PC-9 (cell line): ENCODE measurements at regions not wholly inside any gene's neighbourhood (a gene's known extent, or its start where the extent isn't known, plus 50 kb on each side); places are given as distances from the start of the nearest gene placed in this dataset.
A peak's percentile ranks its signal among the peaks of the same experiment; 100 is the strongest.
"Not testable (repeated sequence)": the region's sequence is repeated elsewhere in the genome, so short reads cannot be mapped to it uniquely, and the experiment has no call there.

Experiments
- BruUV-seq: library from RNA; stranded (reverse); fragments of 400-500 nt; replicated peaks from 2 replicates; lab custom pipeline; 2021; lab: Mats Ljungman, UMichigan
- CTCF ChIA-PET: fragments of 300-600 bp; sonication (Branson Sonifier 250); formaldehyde crosslinking; loops from one replicate; lab custom pipeline; 2022; ENCODE audit warnings: antibody characterized with exemption; lab: Charles Lee
- POLR2A ChIA-PET: fragments of 300-600 bp; sonication (Branson Sonifier 250); formaldehyde crosslinking; loops from one replicate; lab custom pipeline; 2022; ENCODE audit warnings: antibody characterized with exemption; ENCODE audit not compliant: unreplicated experiment; lab: Charles Lee
- DNase-seq, 2 experiments: peaks; one replicate each; pipeline versions ENCODE4 v3.0.0 to v3.0.0-alpha.2; 2015 to 2022; ENCODE audit warnings: mixed read lengths in 1 of 2
- H2AFZ ChIP-seq: fragments of 200-600 bp; sonication (generic); 2 replicates; pipeline ENCODE4 v1.8.1; 2017; ENCODE audit warnings: antibody characterized with exemption
- H3F3A ChIP-seq: fragments of 200-600 bp; sonication (generic); 2 replicates; pipeline ENCODE4 v1.8.1; 2017; ENCODE audit warnings: antibody characterized with exemption, mild to moderate bottlenecking, low read depth; ENCODE audit not compliant: insufficient read depth
- H3K27ac ChIP-seq: fragments of 200-600 bp; sonication (generic); 2 replicates; pipeline ENCODE4 v1.6.1; 2016; ENCODE audit warnings: mixed run types
- H3K27me3 ChIP-seq: fragments of 200-600 bp; sonication (generic); 2 replicates; pipeline ENCODE4 v1.6.1; 2016; ENCODE audit warnings: low read depth, mixed run types; ENCODE audit not compliant: insufficient read depth
- H3K36me3 ChIP-seq: fragments of 200-600 bp; sonication (generic); 2 replicates; pipeline ENCODE4 v1.6.1; 2016; ENCODE audit warnings: low read depth, mixed run types
- H3K4me1 ChIP-seq: fragments of 200-600 bp; sonication (generic); replicated peaks from 2 replicates; pipeline ENCODE4 v1.6.1; 2016; ENCODE audit warnings: mixed run types; ENCODE audit not compliant: insufficient read depth
- H3K4me2 ChIP-seq: fragments of 200-600 bp; sonication (generic); 2 replicates; pipeline ENCODE4 v1.6.1; 2017; ENCODE audit warnings: mixed run types
- H3K4me3 ChIP-seq: fragments of 200-600 bp; sonication (generic); 2 replicates; pipeline ENCODE4 v1.6.1; 2016; ENCODE audit warnings: mixed run types
- H3K79me2 ChIP-seq: fragments of 200-600 bp; sonication (generic); 2 replicates; pipeline ENCODE4 v1.6.1; 2017; ENCODE audit warnings: low read depth, mixed run types
- H3K9me2 ChIP-seq: fragments of 200-600 bp; sonication (generic); 2 replicates; pipeline ENCODE4 v1.8.1; 2017; ENCODE audit warnings: mild to moderate bottlenecking; ENCODE audit not compliant: insufficient read depth
- H3K9me3 ChIP-seq: fragments of 200-600 bp; sonication (generic); 2 replicates; pipeline ENCODE4 v1.8.1; 2016; ENCODE audit warnings: low read depth; ENCODE audit not compliant: insufficient read depth
- H4K20me1 ChIP-seq: fragments of 200-600 bp; sonication (generic); 2 replicates; pipeline ENCODE4 v1.8.1; 2017; ENCODE audit not compliant: insufficient read depth
- EZH2 ChIP-seq: fragments of 200-600 bp; sonication (generic); IDR thresholded peaks from 2 replicates; pipeline ENCODE4 v1.8.0; 2017; ENCODE audit warnings: antibody characterized with exemption, low read depth
- intact Hi-C: fragments of 100-400 bp; cut with micrococcal nuclease; formaldehyde crosslinking; loops from one replicate; pipeline ENCODE4 v1.10.0; 2022; ENCODE audit not compliant: unreplicated experiment
- TF ChIP-seq, protein P1 (sequence below): fragments of 200-600 bp; sonication (generic); conservative IDR thresholded peaks from 2 replicates; pipeline ENCODE4 v1.6.1; 2017; ENCODE audit warnings: mixed run types, antibody characterized with exemption, mild to moderate bottlenecking, moderate library complexity

DNA sequence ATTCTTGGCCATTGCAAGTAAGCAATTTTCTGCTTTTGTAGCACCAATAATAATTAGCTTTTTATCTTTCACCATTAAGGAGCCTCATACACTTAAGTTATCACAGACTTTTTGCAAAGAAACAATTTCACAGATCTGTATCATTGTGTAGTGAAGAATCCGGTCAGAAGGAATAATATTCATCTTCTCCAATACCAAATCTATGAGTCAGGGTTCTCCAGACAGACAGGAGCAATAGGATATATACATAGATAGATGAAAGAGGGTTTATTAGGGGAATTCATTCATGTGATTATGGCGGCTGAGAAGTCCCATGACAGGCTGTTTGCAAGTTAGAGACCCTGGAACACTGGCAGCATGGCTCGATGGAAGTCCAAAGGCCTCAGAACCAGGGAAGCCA lies 82.9 kb upstream of the UBASH3B start:
- Histone ChIP-seq H4K20me1 (no peaks in the 10 kb centered on the region), H3K79me2 (no peaks in the 10 kb centered on the region), H3K9me2 (no peaks in the 10 kb centered on the region), H3K4me1 (no peaks in the 10 kb centered on the region), H3K36me3 (no peaks in the 10 kb centered on the region), H3K4me3 (no peak overlapping the region), H3K9me3 (no peaks in the 10 kb centered on the region), H3K27me3 (no peaks in the 10 kb centered on the region), H3K27ac (no peak overlapping the region), H3K4me2 (no peak overlapping the region), H2AFZ (no peak overlapping the region), H3F3A (no peaks in the 10 kb centered on the region)
- no peak for TF ChIP-seq EZH2
- TF ChIP-seq, protein P1, sequence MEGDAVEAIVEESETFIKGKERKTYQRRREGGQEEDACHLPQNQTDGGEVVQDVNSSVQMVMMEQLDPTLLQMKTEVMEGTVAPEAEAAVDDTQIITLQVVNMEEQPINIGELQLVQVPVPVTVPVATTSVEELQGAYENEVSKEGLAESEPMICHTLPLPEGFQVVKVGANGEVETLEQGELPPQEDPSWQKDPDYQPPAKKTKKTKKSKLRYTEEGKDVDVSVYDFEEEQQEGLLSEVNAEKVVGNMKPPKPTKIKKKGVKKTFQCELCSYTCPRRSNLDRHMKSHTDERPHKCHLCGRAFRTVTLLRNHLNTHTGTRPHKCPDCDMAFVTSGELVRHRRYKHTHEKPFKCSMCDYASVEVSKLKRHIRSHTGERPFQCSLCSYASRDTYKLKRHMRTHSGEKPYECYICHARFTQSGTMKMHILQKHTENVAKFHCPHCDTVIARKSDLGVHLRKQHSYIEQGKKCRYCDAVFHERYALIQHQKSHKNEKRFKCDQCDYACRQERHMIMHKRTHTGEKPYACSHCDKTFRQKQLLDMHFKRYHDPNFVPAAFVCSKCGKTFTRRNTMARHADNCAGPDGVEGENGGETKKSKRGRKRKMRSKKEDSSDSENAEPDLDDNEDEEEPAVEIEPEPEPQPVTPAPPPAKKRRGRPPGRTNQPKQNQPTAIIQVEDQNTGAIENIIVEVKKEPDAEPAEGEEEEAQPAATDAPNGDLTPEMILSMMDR = no peak
- POLR2A ChIA-PET = no interaction called here
- BruUV-seq = no TSS peak
- DNase-seq = no peak
- CTCF ChIA-PET = no interaction called here
- intact Hi-C loops = no loop called here

DNA sequence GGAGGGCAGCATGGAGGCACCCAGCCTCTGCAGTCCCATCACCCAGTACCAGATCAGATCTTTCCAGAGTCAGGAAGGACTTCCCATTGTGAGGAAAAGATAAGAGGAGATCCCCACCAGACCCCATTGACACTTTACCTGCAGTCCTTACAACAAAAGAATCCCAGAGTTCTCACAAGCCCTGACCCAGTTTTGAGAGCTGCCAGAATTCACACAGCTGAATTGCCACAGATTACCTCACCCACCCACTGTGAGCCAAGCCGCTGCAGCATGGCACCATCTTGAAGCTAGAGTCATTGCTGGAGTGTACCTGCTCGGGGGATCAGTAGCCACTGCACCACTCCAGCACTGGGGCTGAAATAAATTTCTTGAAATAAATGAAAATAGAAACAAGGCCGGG lies 91.8 kb upstream of the UBASH3B start:
- no peaks in the 10 kb centered on the region for H3F3A ChIP-seq
- no peak overlapping the region for H3K4me2 ChIP-seq
- no peak overlapping the region for H3K4me3 ChIP-seq
- no peaks in the 10 kb centered on the region for H3K9me2 ChIP-seq
- no TSS peak for BruUV-seq
- H3K4me1 ChIP-seq = no peaks in the 10 kb centered on the region
- no peak for TF ChIP-seq EZH2
- TF ChIP-seq, protein P1 = no peak
- H3K27me3 ChIP-seq = no peaks in the 10 kb centered on the region
- no peak for DNase-seq
- intact Hi-C loops = no loop called here
- H3K27ac ChIP-seq = no peak overlapping the region
- no peaks in the 10 kb centered on the region for H3K36me3 ChIP-seq
- ChIA-PET POLR2A (no interaction called here), CTCF (no interaction called here)
- H3K79me2 ChIP-seq = no peaks in the 10 kb centered on the region
- H2AFZ ChIP-seq = no peak overlapping the region
- H4K20me1 ChIP-seq = no peaks in the 10 kb centered on the region
- H3K9me3 ChIP-seq = no peaks in the 10 kb centered on the region; the same call in 1 of the 2 replicates

DNA sequence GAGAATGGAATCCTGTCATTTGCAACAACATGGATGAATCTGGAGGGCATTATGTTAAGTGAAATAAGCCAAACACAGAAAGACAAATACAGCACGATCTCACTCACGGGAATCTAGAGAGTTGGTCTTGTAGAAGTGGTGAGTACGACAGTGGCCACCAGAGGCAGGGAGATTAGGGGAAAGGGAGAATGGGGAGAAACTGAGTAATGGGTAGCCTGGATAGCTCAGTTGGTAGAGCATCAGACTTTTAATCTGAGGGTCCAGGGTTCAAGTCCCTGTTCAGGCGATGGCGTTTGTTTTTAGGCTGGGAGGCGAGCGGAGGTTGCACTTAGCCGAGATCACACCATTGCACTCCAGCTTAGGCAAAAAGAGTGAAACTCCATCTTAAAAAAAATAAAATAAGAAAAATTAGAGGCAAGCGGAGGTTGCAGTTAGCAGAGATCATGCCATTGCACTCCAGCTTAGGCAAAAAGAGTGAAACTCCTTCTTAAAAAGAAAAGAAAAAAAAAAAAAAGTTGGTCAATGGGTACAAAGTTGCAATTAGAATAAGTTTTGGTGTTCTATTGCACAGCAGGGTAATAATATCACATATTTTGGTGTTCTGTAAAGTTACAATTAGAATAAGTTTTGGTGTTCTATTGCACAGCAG lies 95.7 kb upstream of the UBASH3B start:
- H4K20me1 ChIP-seq = no peaks in the 10 kb centered on the region
- H3K36me3 ChIP-seq = no peaks in the 10 kb centered on the region
- H3K9me2 ChIP-seq = no peaks in the 10 kb centered on the region
- H3F3A ChIP-seq = no peaks in the 10 kb centered on the region
- ChIA-PET POLR2A (no interaction called here), CTCF (no interaction called here)
- no peaks in the 10 kb centered on the region for H3K79me2 ChIP-seq
- no peaks in the 10 kb centered on the region for H3K27me3 ChIP-seq
- no peaks in the 10 kb centered on the region for H3K4me1 ChIP-seq
- H3K9me3 ChIP-seq = no peaks in the 10 kb centered on the region; the same call in none of the 2 replicates
- peak in 1 of 2 experiments; percentile 53 for DNase-seq
- peak overlapping the region; percentile 34; the same call in 1 of the 2 replicates for H2AFZ ChIP-seq
- H3K27ac ChIP-seq = no peak overlapping the region
- no TSS peak for BruUV-seq
- H3K4me3 ChIP-seq = peak overlapping the region; percentile 16; the same call in 1 of the 2 replicates
- H3K4me2 ChIP-seq = peak overlapping the region; percentile 23; the same call in 1 of the 2 replicates
- intact Hi-C loops = no loop called here
- TF ChIP-seq EZH2 = no peak
- TF ChIP-seq, protein P1 = no peak

DNA sequence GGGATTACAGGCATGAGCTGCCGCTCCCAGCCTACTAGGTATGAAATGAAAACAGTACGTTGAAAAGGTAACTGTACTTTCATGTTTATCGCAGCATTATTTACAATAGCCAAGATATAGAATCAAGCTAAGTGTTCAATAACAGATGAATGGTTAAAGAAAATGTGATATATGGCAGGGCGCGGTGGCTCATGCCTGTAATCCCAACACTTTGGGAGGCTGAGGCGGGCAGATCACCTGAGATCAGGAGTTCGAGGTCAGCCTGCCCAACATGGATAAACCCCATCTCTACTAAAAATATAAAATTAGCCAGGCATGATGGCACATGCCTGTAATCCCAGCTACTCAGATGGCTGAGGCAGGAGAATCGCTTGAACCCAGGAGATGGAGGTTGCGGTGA lies 96.3 kb upstream of the UBASH3B start:
- BruUV-seq, H3K4me1 ChIP-seq, POLR2A ChIA-PET, H4K20me1 ChIP-seq, CTCF ChIA-PET, H3K9me2 ChIP-seq, H3K27me3 ChIP-seq, H3K9me3 ChIP-seq, H3K79me2 ChIP-seq, H3K36me3 ChIP-seq, intact Hi-C loops, DNase-seq, H3K27ac ChIP-seq, H3F3A ChIP-seq: not testable (repeated sequence)
- peak overlapping the region; percentile 23; the same call in 1 of the 2 replicates for H3K4me2 ChIP-seq
- H3K4me3 ChIP-seq = peak overlapping the region; percentile 16; the same call in 1 of the 2 replicates
- 0 out of 2 replicates have a peak overlapping the region, but pooled peaks have one; percentile 34 for H2AFZ ChIP-seq

DNA sequence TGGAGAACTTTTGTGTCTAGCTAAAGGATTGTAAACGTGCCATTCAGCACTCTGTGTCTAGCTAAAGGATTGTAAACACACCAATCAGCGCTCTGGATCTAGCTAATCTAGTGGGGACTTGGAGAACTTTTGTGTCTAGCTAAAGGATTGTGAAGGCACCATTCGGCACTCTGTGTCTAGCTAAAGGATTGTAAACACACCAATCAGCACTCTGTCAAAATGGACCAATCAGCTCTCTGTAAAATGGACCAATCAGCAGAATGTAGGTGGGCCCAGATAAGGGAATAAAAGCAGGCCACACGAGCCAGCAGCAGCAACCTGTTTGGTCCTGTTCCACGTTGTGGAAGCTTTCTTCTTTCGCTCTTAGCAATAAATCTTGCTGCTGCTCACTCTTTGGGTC lies 98.4 kb upstream of the UBASH3B start:
- H3K9me2 ChIP-seq, BruUV-seq, H3K27ac ChIP-seq, H3F3A ChIP-seq, H3K4me1 ChIP-seq, H3K9me3 ChIP-seq, CTCF ChIA-PET, DNase-seq, H4K20me1 ChIP-seq, H3K79me2 ChIP-seq, H3K36me3 ChIP-seq, intact Hi-C loops, H3K27me3 ChIP-seq: not testable (repeated sequence)
- POLR2A ChIA-PET = interaction anchor here (0.5 to 0.6 kb wide), 2 partner anchors 74 to 1150 kb away, joined by 3 to 4 read pairs; no protein-coding TSS in a partner anchor
- Histone ChIP-seq H3K4me3 (peak overlapping the region; percentile 47; the same call in 1 of the 2 replicates), H3K4me2 (peak overlapping the region; percentile 67), H2AFZ (peak overlapping the region; percentile 82; the same call in 1 of the 2 replicates)
